Fibroblast of skin of scalp (primary cell): ENCODE measurements at regions not wholly inside any gene's neighbourhood (a gene's known extent, or its start where the extent isn't known, plus 50 kb on each side); places are given as distances from the start of the nearest gene placed in this dataset.
A peak's percentile ranks its signal among the peaks of the same experiment; 100 is the strongest.
"Not testable (repeated sequence)": the region's sequence is repeated elsewhere in the genome, so short reads cannot be mapped to it uniquely, and the experiment has no call there.

ENCODE experiments used
- DNase-seq: peaks from one replicate; pipeline ENCODE4 v3.0.0-alpha.2; 2013

DNA sequence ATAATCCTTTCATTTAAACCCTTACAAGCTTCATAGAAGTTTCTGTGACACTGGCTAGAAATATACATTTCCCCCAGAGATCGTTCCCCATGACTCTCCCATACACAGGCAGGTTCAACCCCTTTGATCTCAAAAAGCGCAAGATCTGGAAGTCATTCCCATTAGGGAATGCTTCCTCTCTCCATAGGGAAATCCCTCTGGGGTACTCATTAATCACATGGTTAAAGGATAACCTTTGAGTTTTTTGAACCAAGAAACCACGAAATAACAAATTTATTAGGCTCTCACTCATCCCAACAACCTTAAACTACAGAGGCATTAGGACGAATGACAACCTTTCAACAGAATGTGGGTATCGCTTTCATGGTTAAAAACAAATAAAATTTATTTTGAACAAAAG is 211.9 kb upstream of the PRICKLE2 start:
- DNase-seq, result no peak

DNA sequence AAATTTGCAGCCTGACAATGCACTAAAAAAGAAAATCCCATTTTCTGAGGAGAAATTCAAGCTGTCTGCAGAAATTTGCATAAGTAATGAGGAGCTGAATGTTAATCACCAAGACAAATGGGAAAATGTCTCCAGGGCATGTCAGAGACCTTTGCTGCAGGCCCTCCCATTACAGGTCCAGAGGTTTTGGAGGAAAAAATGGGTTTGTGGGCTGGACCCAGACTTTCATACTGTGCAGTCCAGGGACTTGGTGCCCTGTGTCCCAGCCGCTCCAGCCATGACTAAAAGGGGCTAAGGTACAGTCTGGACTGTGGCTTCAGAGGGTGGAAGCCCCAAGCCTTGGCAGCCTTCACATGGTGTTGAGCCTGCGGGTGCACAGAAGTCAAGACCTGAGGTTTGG is 209.8 kb upstream of the PRICKLE2 start:
- DNase-seq, result not testable (repeated sequence)

DNA sequence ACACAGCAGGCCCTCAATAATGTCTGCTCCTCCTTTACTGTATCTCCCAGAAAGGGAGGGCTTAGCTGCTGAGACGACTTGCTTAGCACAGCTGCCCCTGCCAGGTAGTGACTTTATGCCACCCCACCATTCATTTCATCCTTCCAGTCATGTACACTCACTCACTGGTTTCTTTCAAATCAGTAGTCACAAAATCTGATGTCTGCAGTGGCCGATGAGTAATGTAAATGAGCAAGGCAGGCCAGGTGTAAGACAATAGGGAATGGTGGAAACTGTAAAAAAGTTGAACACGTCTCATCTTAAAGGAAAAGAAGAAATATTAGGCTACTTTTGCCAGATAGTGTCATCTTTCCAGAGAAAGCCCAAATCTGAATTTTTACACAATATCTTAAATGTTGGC is 207.6 kb upstream of the PRICKLE2 start:
- no peak for DNase-seq

DNA sequence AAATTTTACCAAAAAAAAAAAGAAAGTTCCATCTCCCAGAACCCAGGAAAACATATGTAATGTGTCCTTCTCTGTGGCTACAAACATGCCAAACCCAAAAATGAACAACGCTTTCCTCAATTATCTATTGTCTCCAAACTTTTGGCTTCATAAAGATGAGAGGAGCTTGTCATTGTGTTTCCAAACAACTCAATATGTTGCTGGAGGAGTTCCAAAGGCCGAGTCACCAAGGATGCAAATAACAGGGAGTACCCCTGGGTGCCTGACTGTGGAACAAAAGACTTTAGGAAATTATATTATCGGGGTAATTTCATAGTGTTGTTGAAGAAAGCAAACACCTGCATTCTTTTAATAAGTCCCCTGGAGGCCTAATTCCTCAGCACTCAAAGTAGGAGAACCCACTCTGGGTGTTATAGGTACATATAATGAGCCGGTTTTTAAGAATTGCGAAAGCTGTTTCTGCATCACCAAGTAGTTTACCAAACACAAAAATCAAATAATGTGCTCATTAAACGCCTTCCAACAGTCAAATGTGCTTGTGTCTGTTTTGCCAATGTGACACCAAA is 206.3 kb upstream of the PRICKLE2 start:
- DNase-seq, result no peak

- DNase-seq, result no peak
These were observed 202.4 kb upstream of the PRICKLE2 start for GRCh38 chr3:64427671-64428070.

GRCh38 chr3:64426551-64426950 is 201.3 kb upstream of the PRICKLE2 start:
- DNase-seq, result no peak

- no peak for DNase-seq
These were observed 197.7 kb upstream of the PRICKLE2 start for GRCh38 chr3:64422932-64423331.

DNA sequence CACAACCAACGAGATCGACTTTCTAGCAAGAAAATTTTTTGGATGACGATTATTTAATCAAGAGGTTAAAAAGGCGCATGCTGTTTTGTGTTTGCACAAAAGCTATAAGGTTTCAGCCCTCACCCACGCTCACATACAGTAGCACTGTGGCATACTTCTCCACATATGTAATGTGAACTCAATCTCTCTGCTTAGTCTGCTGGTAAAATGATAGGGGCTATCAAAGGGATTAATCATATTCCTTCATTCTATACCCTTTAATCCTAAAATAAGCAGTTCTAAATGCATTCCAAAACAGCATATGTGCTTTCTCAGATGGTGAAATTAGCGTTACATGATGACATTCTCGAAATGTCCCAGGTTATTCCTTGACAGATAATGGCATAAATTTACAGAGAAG is 196.9 kb upstream of the PRICKLE2 start:
- DNase-seq, result peak; percentile 34

GRCh38 chr3:64417816-64418215 is 192.6 kb upstream of the PRICKLE2 start:
- DNase-seq, result peak; percentile 62

GRCh38 chr3:64414043-64414442 is 188.8 kb upstream of the PRICKLE2 start:
- DNase-seq, result no peak

- DNase-seq, result no peak
These were observed 185.8 kb upstream of the PRICKLE2 start for GRCh38 chr3:64411101-64411500.

- DNase-seq, result no peak
These were observed 185.0 kb upstream of the PRICKLE2 start for GRCh38 chr3:64410226-64410625.

DNA sequence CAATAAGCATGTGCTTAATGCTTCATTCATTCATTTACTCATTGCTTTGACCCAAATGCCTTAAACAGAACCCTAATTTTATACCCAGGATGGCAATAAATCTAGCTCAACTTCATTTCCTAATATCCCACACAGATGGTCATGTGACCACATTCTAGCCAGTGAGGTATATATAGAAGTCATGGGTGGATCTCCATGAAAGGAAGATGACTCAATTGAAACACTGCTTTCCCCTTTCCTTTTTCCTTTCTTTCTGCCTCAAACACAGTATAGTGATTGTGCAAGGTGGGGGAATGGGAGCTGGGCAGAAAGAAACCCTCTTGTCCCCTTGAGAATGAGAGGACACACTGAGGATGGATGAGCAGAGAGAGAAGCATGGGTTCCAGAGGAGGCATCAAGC is 183.5 kb upstream of the PRICKLE2 start:
- DNase-seq, result no peak

DNA sequence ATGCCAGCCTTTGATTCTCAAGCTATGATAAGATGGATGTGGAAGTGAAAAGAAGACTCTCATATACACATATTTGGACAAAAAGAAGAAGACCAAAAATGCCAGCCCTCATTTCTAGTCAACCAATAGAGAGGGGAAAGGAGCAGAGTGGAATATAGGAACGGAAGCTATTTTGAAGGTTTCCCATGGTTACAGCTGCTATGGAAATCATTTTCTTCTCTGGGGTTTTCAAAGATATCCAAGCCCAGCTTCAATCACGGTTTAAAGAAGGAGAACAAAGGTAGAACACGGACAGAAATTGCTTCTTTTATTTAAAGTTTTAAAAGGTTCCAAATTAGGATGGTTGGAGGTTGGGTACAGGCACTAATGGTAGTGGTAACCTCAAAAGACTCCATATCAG is 181.0 kb upstream of the PRICKLE2 start:
- DNase-seq, result no peak

DNA sequence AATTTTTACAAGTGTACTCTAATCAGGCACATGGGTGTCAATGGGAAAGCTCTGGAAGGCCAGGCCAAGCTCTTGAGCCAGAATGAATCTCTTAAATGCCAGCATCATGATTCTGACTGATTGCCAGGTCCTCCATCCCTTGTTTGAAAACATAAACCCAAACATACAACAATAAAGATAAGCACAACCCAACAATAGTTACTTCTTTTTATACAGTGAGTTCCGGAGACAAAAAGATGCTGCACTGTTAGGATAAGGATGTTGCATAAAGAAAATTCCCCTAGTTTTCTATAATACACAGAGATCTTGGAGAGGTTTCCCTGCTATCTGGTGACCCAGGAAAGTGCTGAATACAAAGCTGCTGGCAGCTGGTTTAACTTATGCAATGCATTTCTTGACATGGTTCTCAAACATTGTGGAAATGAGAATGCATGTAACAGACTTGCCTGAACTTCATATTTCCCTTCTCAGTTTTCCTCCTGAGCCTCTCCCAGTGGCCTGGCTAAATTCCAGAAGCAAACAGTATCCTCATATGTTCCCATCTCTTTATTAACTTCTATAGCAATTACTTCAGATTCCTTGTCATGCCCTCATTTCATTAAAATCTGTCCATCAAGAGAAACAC is 180.1 kb upstream of the PRICKLE2 start:
- DNase-seq, result peak; percentile 56

DNA sequence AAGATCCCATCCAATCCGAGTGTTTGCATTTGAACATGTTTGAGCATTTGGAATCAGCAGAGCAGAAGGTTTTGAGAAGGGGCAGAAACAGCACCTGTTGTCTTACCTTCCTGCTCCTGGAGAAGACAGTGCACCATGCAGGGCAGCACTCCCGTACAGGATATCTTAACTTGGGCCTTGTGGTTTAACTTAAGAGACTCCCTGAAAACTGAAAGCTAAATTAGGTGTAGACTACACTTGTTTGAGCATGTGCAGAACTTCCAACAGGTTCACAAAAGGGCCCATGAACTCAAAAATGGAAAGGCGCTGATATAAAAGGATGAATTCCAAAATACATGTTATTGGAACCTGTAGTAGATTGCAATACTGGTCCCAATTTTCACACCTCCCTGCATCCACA is 175.4 kb upstream of the PRICKLE2 start:
- no peak for DNase-seq

GRCh38 chr3:64399205-64399800 is 174.0 kb upstream of the PRICKLE2 start:
- DNase-seq, result peak; percentile 76

DNA sequence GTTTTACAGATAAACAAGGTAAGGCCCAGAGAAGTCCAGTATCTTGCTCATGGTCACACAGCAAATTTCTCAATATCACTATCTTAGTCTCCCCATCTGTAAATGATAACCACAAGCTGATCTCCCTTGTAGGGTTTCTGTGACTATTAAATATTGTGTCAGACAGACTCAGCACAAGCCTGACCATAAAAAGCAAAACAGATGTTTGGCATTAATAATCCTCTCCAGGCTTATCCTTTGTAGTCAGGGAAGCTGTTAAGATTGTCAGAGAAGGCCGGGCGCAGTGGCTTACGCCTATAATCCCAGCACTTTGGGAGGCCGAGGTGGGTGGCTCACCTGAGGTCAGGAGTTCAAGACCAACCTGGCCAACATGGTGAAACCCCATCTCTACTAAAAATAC is 173.2 kb upstream of the PRICKLE2 start:
- peak; percentile 76 for DNase-seq

- DNase-seq, result no peak
These were observed 172.7 kb upstream of the PRICKLE2 start for GRCh38 chr3:64398006-64398405.

DNA sequence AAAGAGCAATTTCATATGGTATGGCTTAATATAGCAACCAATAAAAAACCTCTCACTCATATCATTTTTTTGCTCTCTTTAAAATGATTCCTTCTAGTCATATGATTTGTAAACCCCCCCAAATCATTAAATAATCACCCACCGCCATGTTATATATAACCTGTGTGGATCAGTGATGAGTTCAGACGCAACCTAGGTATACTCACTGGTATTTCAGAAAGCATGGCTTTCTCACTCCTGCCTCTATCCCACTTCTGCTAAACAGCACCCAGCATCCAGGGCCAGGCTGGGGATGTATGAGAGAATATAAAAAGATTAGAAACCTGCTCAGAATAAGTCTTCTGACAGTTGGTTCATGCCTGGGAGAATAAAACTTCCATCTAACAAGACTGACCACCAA is 172.3 kb upstream of the PRICKLE2 start:
- DNase-seq, result no peak

GRCh38 chr3:64395490-64395889 is 170.2 kb upstream of the PRICKLE2 start:
- DNase-seq, result no peak

GRCh38 chr3:64393193-64393592 is 167.9 kb upstream of the PRICKLE2 start:
- no peak for DNase-seq

DNA sequence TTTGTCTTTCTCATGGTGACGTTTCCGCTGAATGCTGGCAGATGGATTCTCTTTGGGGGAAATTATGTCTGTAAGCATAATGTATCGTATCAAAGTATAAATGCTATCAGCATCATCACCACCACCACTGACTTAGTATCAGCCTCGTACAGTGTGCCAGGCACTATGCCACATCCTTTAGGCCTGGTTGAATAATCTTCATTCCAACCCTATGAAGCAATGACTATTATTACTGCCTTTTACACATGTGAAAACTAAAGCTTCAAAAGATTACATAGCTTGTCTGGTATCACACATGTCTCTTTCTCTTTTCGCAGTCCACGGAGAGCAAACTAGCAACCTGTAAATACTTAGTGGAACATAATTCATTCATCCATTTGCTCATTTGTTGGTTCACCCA is 166.7 kb upstream of the PRICKLE2 start:
- DNase-seq, result peak; percentile 50

- DNase-seq, result no peak
These were observed 165.6 kb upstream of the PRICKLE2 start for GRCh38 chr3:64390893-64391292.

GRCh38 chr3:64388886-64389285 is 163.6 kb upstream of the PRICKLE2 start:
- DNase-seq, result peak; percentile 53
